Stimulated activated naive CD8-positive, alpha-beta T cell treated with anti-CD3 and anti-CD28 coated beads, Interleukin-15, Interleukin-2, amounts not matched to agents 100 ng/mL and 50 ng/mL, for 24 hours (primary cell): ENCODE measurements at regions not wholly inside any gene's neighbourhood (a gene's known extent, or its start where the extent isn't known, plus 50 kb on each side); places are given as distances from the start of the nearest gene placed in this dataset.
"Not testable (repeated sequence)": the region's sequence is repeated elsewhere in the genome, so short reads cannot be mapped to it uniquely, and the experiment has no call there.

Source experiments
- H3K27ac Mint-ChIP-seq: one replicate; pipeline ENCODE4 v1.8.0; 2021; ENCODE audit warnings: mild to moderate bottlenecking, mixed read lengths
- H3K27me3 Mint-ChIP-seq: one replicate; pipeline ENCODE4 v1.8.0; 2021; ENCODE audit warnings: mixed read lengths
- H3K36me3 Mint-ChIP-seq: one replicate; pipeline ENCODE4 v1.8.0; 2021; ENCODE audit warnings: low read depth, mixed read lengths
- H3K4me1 Mint-ChIP-seq: one replicate; pipeline ENCODE4 v1.8.0; 2021; ENCODE audit warnings: low read depth, mixed read lengths
- H3K4me3 Mint-ChIP-seq: one replicate; pipeline ENCODE4 v1.8.0; 2021; ENCODE audit warnings: mild to moderate bottlenecking, mixed read lengths
- H3K9me3 Mint-ChIP-seq: one replicate; pipeline ENCODE4 v1.8.0; 2021; ENCODE audit warnings: mixed read lengths

- H3K4me3 Mint-ChIP-seq: no peak overlapping the region
- H3K4me1 Mint-ChIP-seq: peaks cover 59% of the 10 kb centered on the region
- peaks cover under 1% of the 10 kb centered on the region for H3K36me3 Mint-ChIP-seq
- no peaks in the 10 kb centered on the region for H3K27me3 Mint-ChIP-seq
- no peaks in the 10 kb centered on the region for H3K9me3 Mint-ChIP-seq
- H3K27ac Mint-ChIP-seq: no peak overlapping the region
These were observed 102.3 kb upstream of the DOCK9 start for GRCh38 chr13:99080131-99080530.

- H3K9me3 Mint-ChIP-seq: no peaks in the 10 kb centered on the region
- no peaks in the 10 kb centered on the region for H3K27me3 Mint-ChIP-seq
- peaks cover 34% of the 10 kb centered on the region for H3K4me1 Mint-ChIP-seq
- no peaks in the 10 kb centered on the region for H3K36me3 Mint-ChIP-seq
- H3K4me3 Mint-ChIP-seq: peak overlapping the region; percentile 72
- H3K27ac Mint-ChIP-seq: no peak overlapping the region
These were observed 106.1 kb upstream of the DOCK9 start for GRCh38 chr13:99083981-99084380.

GRCh38 chr13:99085139-99085807 lies 107.4 kb upstream of the DOCK9 start:
- Mint-ChIP-seq H3K27ac (peak overlapping the region; percentile 36), H3K36me3 (no peaks in the 10 kb centered on the region), H3K4me3 (peak overlapping the region; percentile 72), H3K27me3 (no peaks in the 10 kb centered on the region), H3K9me3 (no peaks in the 10 kb centered on the region), H3K4me1 (peaks cover 34% of the 10 kb centered on the region)

GRCh38 chr13:99085808-99086266 lies 108.0 kb upstream of the DOCK9 start:
- Mint-ChIP-seq H3K4me1 (peaks cover 34% of the 10 kb centered on the region), H3K9me3 (no peaks in the 10 kb centered on the region), H3K36me3 (no peaks in the 10 kb centered on the region), H3K27me3 (no peaks in the 10 kb centered on the region), H3K4me3 (peak overlapping the region; percentile 72), H3K27ac (no peak overlapping the region)

- peaks cover 34% of the 10 kb centered on the region for H3K4me1 Mint-ChIP-seq
- peak overlapping the region; percentile 87 for H3K4me3 Mint-ChIP-seq
- H3K9me3 Mint-ChIP-seq: no peaks in the 10 kb centered on the region
- no peak overlapping the region for H3K27ac Mint-ChIP-seq
- no peaks in the 10 kb centered on the region for H3K36me3 Mint-ChIP-seq
- H3K27me3 Mint-ChIP-seq: peaks cover 3% of the 10 kb centered on the region
These were observed 108.6 kb upstream of the DOCK9 start for GRCh38 chr13:99086267-99087097.

GRCh38 chr13:99087098-99087953 lies 109.5 kb upstream of the DOCK9 start:
- H3K4me1 Mint-ChIP-seq: peaks cover 34% of the 10 kb centered on the region
- no peaks in the 10 kb centered on the region for H3K36me3 Mint-ChIP-seq
- peak overlapping the region; percentile 80 for H3K27ac Mint-ChIP-seq
- no peaks in the 10 kb centered on the region for H3K9me3 Mint-ChIP-seq
- H3K4me3 Mint-ChIP-seq: peak overlapping the region; percentile 87
- H3K27me3 Mint-ChIP-seq: peaks cover 4% of the 10 kb centered on the region

- Mint-ChIP-seq H3K9me3 (no peaks in the 10 kb centered on the region), H3K27ac (peak overlapping the region; percentile 80), H3K4me1 (peaks cover 34% of the 10 kb centered on the region), H3K4me3 (peak overlapping the region; percentile 87), H3K36me3 (no peaks in the 10 kb centered on the region), H3K27me3 (peaks cover 4% of the 10 kb centered on the region)
These were observed 110.2 kb upstream of the DOCK9 start for GRCh38 chr13:99087954-99088491.

GRCh38 chr13:99093997-99094396 lies 106.7 kb upstream of the UBAC2 start:
- H3K27me3 Mint-ChIP-seq: peaks cover 8% of the 10 kb centered on the region
- no peaks in the 10 kb centered on the region for H3K9me3 Mint-ChIP-seq
- H3K36me3 Mint-ChIP-seq: no peaks in the 10 kb centered on the region
- H3K4me1 Mint-ChIP-seq: no peaks in the 10 kb centered on the region
- H3K4me3 Mint-ChIP-seq: no peak overlapping the region
- H3K27ac Mint-ChIP-seq: no peak overlapping the region

- not testable (repeated sequence) for H3K4me3 Mint-ChIP-seq, H3K27ac Mint-ChIP-seq, H3K4me1 Mint-ChIP-seq, H3K27me3 Mint-ChIP-seq, H3K36me3 Mint-ChIP-seq, H3K9me3 Mint-ChIP-seq
These were observed 98.8 kb upstream of the UBAC2 start for GRCh38 chr13:99101831-99102230.

GRCh38 chr13:99103536-99103935 lies 97.1 kb upstream of the UBAC2 start:
- Mint-ChIP-seq H3K4me3 (no peak overlapping the region), H3K27me3 (peaks cover 8% of the 10 kb centered on the region), H3K36me3 (no peaks in the 10 kb centered on the region), H3K27ac (no peak overlapping the region), H3K9me3 (peaks cover 7% of the 10 kb centered on the region), H3K4me1 (peaks cover 3% of the 10 kb centered on the region)

GRCh38 chr13:99104396-99104795 lies 96.3 kb upstream of the UBAC2 start:
- H3K27me3 Mint-ChIP-seq: peaks cover 8% of the 10 kb centered on the region

GRCh38 chr13:99105160-99105559 lies 95.5 kb upstream of the UBAC2 start:
- Mint-ChIP-seq H3K36me3 (no peaks in the 10 kb centered on the region), H3K27me3 (peaks cover 8% of the 10 kb centered on the region), H3K4me1 (peaks cover 3% of the 10 kb centered on the region), H3K9me3 (peaks cover 7% of the 10 kb centered on the region), H3K4me3 (no peak overlapping the region), H3K27ac (no peak overlapping the region)

More at GRCh38 chr13:99104396-99104795, 96.3 kb upstream of the UBAC2 start:
- Mint-ChIP-seq H3K4me3 (no peak overlapping the region), H3K9me3 (peaks cover 7% of the 10 kb centered on the region), H3K4me1 (peaks cover 3% of the 10 kb centered on the region), H3K36me3 (no peaks in the 10 kb centered on the region), H3K27ac (no peak overlapping the region)

GRCh38 chr13:99113351-99113750 lies 87.3 kb upstream of the UBAC2 start:
- peaks cover 6% of the 10 kb centered on the region for H3K27me3 Mint-ChIP-seq

GRCh38 chr13:99118179-99118578 lies 82.5 kb upstream of the UBAC2 start:
- peaks cover 24% of the 10 kb centered on the region for H3K4me1 Mint-ChIP-seq
- peaks cover 4% of the 10 kb centered on the region for H3K36me3 Mint-ChIP-seq
- no peak overlapping the region for H3K4me3 Mint-ChIP-seq
- peaks cover 6% of the 10 kb centered on the region for H3K27me3 Mint-ChIP-seq
- peaks cover 6% of the 10 kb centered on the region for H3K9me3 Mint-ChIP-seq
- H3K27ac Mint-ChIP-seq: no peak overlapping the region

More at GRCh38 chr13:99113351-99113750, 87.3 kb upstream of the UBAC2 start:
- Mint-ChIP-seq H3K4me1 (no peaks in the 10 kb centered on the region), H3K4me3 (no peak overlapping the region), H3K36me3 (no peaks in the 10 kb centered on the region), H3K9me3 (no peaks in the 10 kb centered on the region), H3K27ac (peak overlapping the region; percentile 57)
